GM23248 (cell line): ENCODE measurements at regions not wholly inside any gene's neighbourhood (a gene's known extent, or its start where the extent isn't known, plus 50 kb on each side); places are given as distances from the start of the nearest gene placed in this dataset.
"Not testable (repeated sequence)": the region's sequence is repeated elsewhere in the genome, so short reads cannot be mapped to it uniquely, and the experiment has no call there.

ENCODE experiments used
- DNase-seq: peaks from one replicate; pipeline ENCODE4 v3.0.0-alpha.2; 2015
- H2AFZ ChIP-seq: fragments of 200-600 bp; sonication (generic); 2 replicates; pipeline ENCODE4 v1.6.1; 2016; ENCODE audit warnings: antibody characterized with exemption
- H3F3A ChIP-seq: fragments of 200-600 bp; sonication (generic); 2 replicates; pipeline ENCODE4 v1.6.1; 2016; ENCODE audit warnings: mild to moderate bottlenecking, antibody characterized with exemption, mixed run types; ENCODE audit not compliant: insufficient read depth
- H3K27ac ChIP-seq: fragments of 200-600 bp; sonication (generic); 2 replicates; pipeline ENCODE4 v1.5.1; 2016; ENCODE audit warnings: mild to moderate bottlenecking
- H3K27me3 ChIP-seq: fragments of 200-600 bp; sonication (generic); replicated peaks from 2 replicates; pipeline ENCODE4 v1.6.1; 2016; ENCODE audit warnings: mild to moderate bottlenecking; ENCODE audit not compliant: insufficient read depth
- H3K36me3 ChIP-seq: fragments of 200-600 bp; sonication (generic); 2 replicates; pipeline ENCODE4 v1.6.1; 2016; ENCODE audit warnings: low read depth, mild to moderate bottlenecking
- H3K4me1 ChIP-seq: fragments of 200-600 bp; sonication (generic); 2 replicates; pipeline ENCODE4 v1.6.1; 2016; ENCODE audit warnings: mild to moderate bottlenecking; ENCODE audit not compliant: insufficient read depth
- H3K4me2 ChIP-seq: fragments of 200-600 bp; sonication (generic); one replicate; pipeline ENCODE4 v1.6.1; 2016; ENCODE audit warnings: mild to moderate bottlenecking; ENCODE audit not compliant: unreplicated experiment
- H3K4me3 ChIP-seq: fragments of 200-600 bp; sonication (generic); 2 replicates; pipeline ENCODE4 v1.5.1; 2016; ENCODE audit warnings: mild to moderate bottlenecking
- H3K79me2 ChIP-seq: fragments of 200-600 bp; sonication (generic); 2 replicates; pipeline ENCODE4 v1.6.1; 2016; ENCODE audit warnings: mild to moderate bottlenecking; ENCODE audit not compliant: insufficient read depth
- H3K9ac ChIP-seq: fragments of 200-600 bp; sonication (generic); 2 replicates; pipeline ENCODE4 v1.6.1; 2016; ENCODE audit warnings: mild to moderate bottlenecking
- H3K9me2 ChIP-seq: fragments of 200-600 bp; sonication (generic); 2 replicates; pipeline ENCODE4 v1.6.1; 2016; ENCODE audit warnings: mixed run types, mild to moderate bottlenecking, moderate library complexity; ENCODE audit not compliant: insufficient read depth
- H3K9me3 ChIP-seq: fragments of 200-600 bp; sonication (generic); one replicate; pipeline ENCODE4 v1.6.1; 2017; ENCODE audit warnings: low read depth
- H4K20me1 ChIP-seq: fragments of 200-600 bp; sonication (generic); 2 replicates; pipeline ENCODE4 v1.6.0; 2016; ENCODE audit not compliant: insufficient read depth
- WGBS, 2 experiments: methylation state at CpG; one replicate each; pipeline ENCODE4 v1.1.6; 2015 to 2017; ENCODE audit warnings: low lambda C conversion rate in 2 of 2, low coverage in 1 of 2; ENCODE audit errors: missing lambda C conversion rate in 2 of 2; 5-methylcytosine and 5-hydroxymethylcytosine counted together
- in situ Hi-C: fragments of 300-500 bp; cut with MboI; formaldehyde crosslinking; loops from 2 replicates; pipeline ENCODE4 v1.15.0; 2020

GRCh38 chr2:88984079-88984478 lies 292.6 kb downstream of the RPIA start:
- H3K36me3 ChIP-seq, in situ Hi-C loops, H3K79me2 ChIP-seq, H3K9ac ChIP-seq, H4K20me1 ChIP-seq, H3K27me3 ChIP-seq, H3K4me2 ChIP-seq, H3K9me2 ChIP-seq, DNase-seq, H3K27ac ChIP-seq, H3F3A ChIP-seq, H3K9me3 ChIP-seq, H2AFZ ChIP-seq, H3K4me3 ChIP-seq, H3K4me1 ChIP-seq: not testable (repeated sequence)
- 15 to 17% methylated on average over 2 of the region's 2 CpGs for WGBS, 2 experiments

GRCh38 chr2:88986721-88987330 lies 295.4 kb downstream of the RPIA start:
- DNase-seq, H3K9me2 ChIP-seq, H3K4me3 ChIP-seq, H3K27ac ChIP-seq, H2AFZ ChIP-seq, H3K36me3 ChIP-seq, H3K9ac ChIP-seq, H3K4me2 ChIP-seq, in situ Hi-C loops, H3F3A ChIP-seq, H3K9me3 ChIP-seq, H3K27me3 ChIP-seq, H4K20me1 ChIP-seq, H3K4me1 ChIP-seq, H3K79me2 ChIP-seq: not testable (repeated sequence)
- whole genome bisulfite sequencing, 2 experiments, result 1 to 4% methylated on average over 4 of the region's 4 CpGs

- H3K9me3 ChIP-seq, H3K79me2 ChIP-seq, H3F3A ChIP-seq, H3K4me1 ChIP-seq, H3K27me3 ChIP-seq, H3K4me2 ChIP-seq, H3K27ac ChIP-seq, H4K20me1 ChIP-seq, H3K36me3 ChIP-seq, H3K9me2 ChIP-seq, in situ Hi-C loops, DNase-seq, H2AFZ ChIP-seq, H3K9ac ChIP-seq, H3K4me3 ChIP-seq: not testable (repeated sequence)
Measured at GRCh38 chr2:88988617-88989016, 297.1 kb downstream of the RPIA start.

- H3K4me2 ChIP-seq, H3K9ac ChIP-seq, H3K27me3 ChIP-seq, H3K27ac ChIP-seq, DNase-seq, H3F3A ChIP-seq, H3K36me3 ChIP-seq, H3K79me2 ChIP-seq, H4K20me1 ChIP-seq, H3K9me2 ChIP-seq, H3K9me3 ChIP-seq, H3K4me1 ChIP-seq, H2AFZ ChIP-seq, H3K4me3 ChIP-seq, in situ Hi-C loops: not testable (repeated sequence)
- WGBS, 2 experiments, result 38 to 45% methylated on average over 3 of the region's 3 CpGs
Measured at GRCh38 chr2:88992819-88993218, 301.3 kb downstream of the RPIA start.

- H3F3A ChIP-seq, H3K4me3 ChIP-seq, H3K9me3 ChIP-seq, H3K79me2 ChIP-seq, in situ Hi-C loops, H3K4me1 ChIP-seq, H3K9me2 ChIP-seq, H3K4me2 ChIP-seq, H4K20me1 ChIP-seq, H3K27me3 ChIP-seq, H3K27ac ChIP-seq, H3K36me3 ChIP-seq, DNase-seq, H3K9ac ChIP-seq, H2AFZ ChIP-seq: not testable (repeated sequence)
- WGBS, 2 experiments, result no CpG with 5 or more reads among the region's 1 CpG
Measured at GRCh38 chr2:88994856-88995255, 303.4 kb downstream of the RPIA start.

- H3K79me2 ChIP-seq, H3F3A ChIP-seq, H3K4me3 ChIP-seq, H2AFZ ChIP-seq, H3K9ac ChIP-seq, H3K9me3 ChIP-seq, H3K4me2 ChIP-seq, in situ Hi-C loops, H3K27me3 ChIP-seq, H3K4me1 ChIP-seq, H3K9me2 ChIP-seq, DNase-seq, H3K36me3 ChIP-seq, H4K20me1 ChIP-seq, H3K27ac ChIP-seq: not testable (repeated sequence)
Measured at GRCh38 chr2:88996588-88996987, 305.1 kb downstream of the RPIA start.
